Aorta (tissue), 5 donors: ENCODE measurements at regions not wholly inside any gene's neighbourhood (a gene's known extent, or its start where the extent isn't known, plus 50 kb on each side); places are given as distances from the start of the nearest gene placed in this dataset.

ENCODE experiments used
- ATAC-seq: fragments of 200-7000 bp; cut with Tn5 transposase; one replicate; pipeline ENCODE4 v1.9.1; 2022; ENCODE audit warnings: moderate library complexity; ENCODE audit not compliant: low FRiP score
- DNase-seq, 2 donors: peaks; one replicate each; pipeline ENCODE4 v3.0.0-alpha.2; 2020
- H3K27ac ChIP-seq, 2 donors: one replicate each; pipeline ENCODE4 v1.5.1; 2013; ENCODE audit warnings: low read length in 2 of 2, mild to moderate bottlenecking in 2 of 2, moderate library complexity in 2 of 2, control low read depth in 1 of 2, inconsistent platforms in 1 of 2, low read depth in 1 of 2
- H3K27me3 ChIP-seq, 2 donors: one replicate each; pipeline ENCODE4 v1.6.1; 2013; ENCODE audit warnings: control low read depth in 1 of 2, low read length in 1 of 2, mild to moderate bottlenecking in 1 of 2, moderate library complexity in 1 of 2; ENCODE audit not compliant: insufficient read depth in 2 of 2, control insufficient read depth in 1 of 2
- H3K36me3 ChIP-seq, 2 donors: one replicate each; pipeline ENCODE4 v1.6.1; 2013; ENCODE audit warnings: control low read depth in 1 of 2, low read length in 1 of 2, mild to moderate bottlenecking in 1 of 2; ENCODE audit not compliant: insufficient read depth in 2 of 2, control insufficient read depth in 1 of 2
- H3K4me1 ChIP-seq, 2 donors: one replicate each; pipeline ENCODE4 v1.6.1; 2013; ENCODE audit warnings: low read length in 2 of 2, control low read depth in 1 of 2, mild to moderate bottlenecking in 1 of 2, moderate library complexity in 1 of 2; ENCODE audit not compliant: insufficient read depth in 2 of 2, control insufficient read depth in 1 of 2
- H3K4me3 ChIP-seq, 2 donors: one replicate each; pipeline ENCODE4 v1.5.1; 2013; ENCODE audit warnings: low read length in 2 of 2, control low read depth in 1 of 2, mild to moderate bottlenecking in 1 of 2
- H3K9me3 ChIP-seq: one replicate; pipeline ENCODE4 v1.6.1; 2013; ENCODE audit warnings: mild to moderate bottlenecking, low read length; ENCODE audit not compliant: control insufficient read depth
- WGBS, 2 donors: extraction: QIAGEN DNeasy Blood & Tissue Kit; methylation state at CpG; one replicate each; pipeline ENCODE4 v1.1.7; 2013; 5-methylcytosine and 5-hydroxymethylcytosine counted together
- intact Hi-C, 2 donors: fragments of 100-400 bp; cut with DNase I; formaldehyde crosslinking; loops; one replicate each; pipeline versions ENCODE4 v1.14.2 to v1.15.0; 2022
- donor health status: healthy with polysubstance abuse.
- donor health status: Bipolar disorder and iron deficiency.
- donor health status: DM: no; HTN: no; CAD: no.
- donor health status: DM: no; HTN: no; CAD: no.
- donor health status: DM: yes; HTN: yes; CAD: no.

- H3K27me3 ChIP-seq = no peaks in the 10 kb centered on the region
- ATAC-seq (no peak), DNase-seq (no peak)
- H3K4me1 ChIP-seq = no peaks in the 10 kb centered on the region
- WGBS, 2 donors = 72 to 79% methylated on average over 9 of the region's 9 CpGs
- H3K27ac ChIP-seq = no peak overlapping the region
- no peaks in the 10 kb centered on the region for H3K9me3 ChIP-seq
- H3K36me3 ChIP-seq = no peaks in the 10 kb centered on the region
- intact Hi-C loops = no loop called here
- H3K4me3 ChIP-seq = no peak overlapping the region
Measured at GRCh38 chr10:2716596-2716995, 350.8 kb upstream of the PFKP start.

GRCh38 chr10:2714597-2714996 is 352.8 kb upstream of the PFKP start:
- H3K4me3 ChIP-seq = no peak overlapping the region
- H3K4me1 ChIP-seq = no peaks in the 10 kb centered on the region
- no peaks in the 10 kb centered on the region for H3K9me3 ChIP-seq
- no peak for ATAC-seq
- H3K27ac ChIP-seq = no peak overlapping the region
- intact Hi-C loops = no loop called here
- no peaks in the 10 kb centered on the region for H3K27me3 ChIP-seq
- DNase-seq = no peak
- H3K36me3 ChIP-seq = no peaks in the 10 kb centered on the region
- WGBS, 2 donors = 63 to 68% methylated on average over 2 of the region's 2 CpGs

- no peak for ATAC-seq
- WGBS, 2 donors = 73 to 77% methylated on average over 3 of the region's 3 CpGs
- peaks cover 1% of the 10 kb centered on the region for H3K9me3 ChIP-seq
- intact Hi-C loops = no loop called here
- no peaks in the 10 kb centered on the region for H3K36me3 ChIP-seq
- H3K27me3 ChIP-seq = no peaks in the 10 kb centered on the region
- no peak overlapping the region for H3K27ac ChIP-seq
- H3K4me3 ChIP-seq = no peak overlapping the region
- DNase-seq = no peak
- H3K4me1 ChIP-seq = no peaks in the 10 kb centered on the region
Measured at GRCh38 chr10:2703953-2704352, 363.4 kb upstream of the PFKP start.

DNA sequence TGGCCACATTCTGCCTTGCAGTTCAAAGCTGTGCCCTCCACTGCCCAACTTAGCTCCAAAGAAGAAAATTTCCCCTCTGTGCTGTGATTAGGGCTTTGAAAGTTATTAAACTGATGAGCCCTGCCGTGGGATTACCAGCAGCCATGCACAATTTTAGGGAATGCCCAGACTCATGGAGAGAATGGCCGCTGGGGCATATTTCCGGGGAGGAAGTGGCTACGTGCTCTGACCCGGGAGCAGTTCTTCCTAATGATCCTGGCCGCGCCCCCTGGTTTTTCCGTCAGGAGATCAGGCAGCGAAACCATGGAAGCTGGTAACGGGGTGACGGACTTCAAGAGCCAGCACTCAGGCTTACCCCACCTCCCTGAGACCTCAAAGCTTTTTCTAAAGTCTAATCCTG is 365.5 kb upstream of the PFKP start:
- DNase-seq = no peak
- no peak overlapping the region for H3K4me3 ChIP-seq
- no peaks in the 10 kb centered on the region for H3K4me1 ChIP-seq
- no peak overlapping the region for H3K27ac ChIP-seq
- no peaks in the 10 kb centered on the region for H3K27me3 ChIP-seq
- peaks cover 3% of the 10 kb centered on the region for H3K9me3 ChIP-seq
- no peaks in the 10 kb centered on the region for H3K36me3 ChIP-seq
- intact Hi-C loops = no loop called here
- 87 to 89% methylated on average over 11 of the region's 11 CpGs for WGBS, 2 donors
- ATAC-seq = no peak

GRCh38 chr10:2700626-2701305 is 366.6 kb upstream of the PFKP start:
- intact Hi-C loops = no loop called here
- no peaks in the 10 kb centered on the region for H3K27me3 ChIP-seq
- WGBS, 2 donors = 77 to 80% methylated on average over 6 of the region's 6 CpGs
- H3K36me3 ChIP-seq = no peaks in the 10 kb centered on the region
- H3K4me3 ChIP-seq = no peak overlapping the region
- DNase-seq = no peak
- H3K4me1 ChIP-seq = no peaks in the 10 kb centered on the region
- H3K27ac ChIP-seq = no peak overlapping the region
- H3K9me3 ChIP-seq = peaks cover 3% of the 10 kb centered on the region
- ATAC-seq = no peak

GRCh38 chr10:2688958-2689357 is 378.4 kb upstream of the PFKP start:
- Histone ChIP-seq H3K27me3 (no peaks in the 10 kb centered on the region), H3K27ac (no peak overlapping the region), H3K9me3 (no peaks in the 10 kb centered on the region), H3K4me3 (no peak overlapping the region), H3K4me1 (no peaks in the 10 kb centered on the region), H3K36me3 (no peaks in the 10 kb centered on the region)
- ATAC-seq = no peak
- WGBS, 2 donors = 9 to 38% methylated on average over 1 of the region's 1 CpG
- intact Hi-C loops = no loop called here
- no peak for DNase-seq

DNA sequence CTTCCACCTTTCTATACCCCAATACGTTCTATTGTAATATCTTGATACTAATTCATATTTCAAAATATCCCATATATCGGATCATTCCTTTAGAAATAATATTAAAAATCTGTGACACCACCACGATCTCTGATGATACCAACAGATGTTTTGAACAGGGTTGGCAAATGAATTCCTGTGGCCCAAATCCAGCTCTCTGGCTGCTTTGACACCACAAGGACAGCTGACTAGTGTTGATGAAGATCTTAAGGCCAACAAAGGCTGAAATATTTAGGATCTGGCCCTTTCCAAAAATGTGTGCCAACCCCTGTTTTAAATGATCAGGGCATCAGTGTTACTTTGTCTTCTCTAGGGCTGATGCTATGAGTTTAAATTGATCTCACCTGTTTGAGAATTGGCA is 380.7 kb upstream of the PFKP start:
- no peak for ATAC-seq
- H3K4me3 ChIP-seq = no peak overlapping the region
- 79 to 87% methylated on average over 3 of the region's 3 CpGs for WGBS, 2 donors

GRCh38 chr10:2682491-2682890 is 384.9 kb upstream of the PFKP start:
- Histone ChIP-seq H3K4me1 (no peaks in the 10 kb centered on the region), H3K27ac (no peak overlapping the region), H3K9me3 (no peaks in the 10 kb centered on the region), H3K27me3 (peaks cover 0 to 3% of the 10 kb centered on the region in 2 donors), H3K36me3 (no peaks in the 10 kb centered on the region), H3K4me3 (no peak overlapping the region)
- no peak for DNase-seq
- no peak for ATAC-seq
- WGBS, 2 donors = 47 to 60% methylated on average over 4 of the region's 4 CpGs
- intact Hi-C loops = no loop called here

More for the DNA sequence above, 380.7 kb upstream of the PFKP start:
- no peak for DNase-seq
- Histone ChIP-seq H3K9me3 (no peaks in the 10 kb centered on the region), H3K36me3 (no peaks in the 10 kb centered on the region), H3K27ac (no peak overlapping the region), H3K4me1 (no peaks in the 10 kb centered on the region), H3K27me3 (peaks cover 0 to 3% of the 10 kb centered on the region in 2 donors)
- intact Hi-C loops = no loop called here

DNA sequence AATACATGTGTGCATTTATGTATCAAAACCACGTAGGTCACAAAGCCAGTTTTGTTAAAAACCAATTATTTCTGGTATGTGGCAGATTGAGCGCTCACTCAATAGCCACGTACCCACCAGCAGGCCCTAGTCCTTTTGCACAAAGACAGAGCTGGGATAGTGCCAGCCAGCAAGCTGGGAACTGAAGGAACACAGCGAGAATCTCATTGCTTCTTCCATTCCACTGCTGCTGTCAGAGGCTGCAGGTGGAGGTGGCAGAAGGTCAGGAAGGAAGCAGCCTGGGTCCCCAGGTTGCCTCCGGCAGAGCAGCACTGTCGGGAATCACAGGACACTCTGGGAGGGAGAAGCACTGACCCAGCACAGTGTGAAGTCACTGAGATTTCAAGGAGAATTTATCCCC is 385.5 kb upstream of the PFKP start:
- WGBS, 2 donors = 49 to 59% methylated on average over 6 of the region's 6 CpGs
- no peak for ATAC-seq
- H3K36me3 ChIP-seq = no peaks in the 10 kb centered on the region

More for the DNA sequence above, 385.5 kb upstream of the PFKP start:
- Histone ChIP-seq H3K4me3 (no peak overlapping the region), H3K27ac (no peak overlapping the region), H3K9me3 (no peaks in the 10 kb centered on the region), H3K27me3 (peaks cover 0 to 3% of the 10 kb centered on the region in 2 donors), H3K4me1 (no peaks in the 10 kb centered on the region)
- intact Hi-C loops = no loop called here
- DNase-seq = no peak
